ENCODE measurements at regions not wholly inside any gene's neighbourhood (a gene's known extent, or its start where the extent isn't known, plus 50 kb on each side); places are given as distances from the start of the nearest gene placed in this dataset.

GRCh38 chr5:6195711-6196358 lies 182.5 kb downstream of the MED10 start:
- DNase-seq (ENCODE audit: low read depth in 2 of 2): no peak

- DNase-seq (ENCODE audit: low read depth in 2 of 2): no peak
Measured at GRCh38 chr5:6194906-6195612, 183.3 kb downstream of the MED10 start.

DNA sequence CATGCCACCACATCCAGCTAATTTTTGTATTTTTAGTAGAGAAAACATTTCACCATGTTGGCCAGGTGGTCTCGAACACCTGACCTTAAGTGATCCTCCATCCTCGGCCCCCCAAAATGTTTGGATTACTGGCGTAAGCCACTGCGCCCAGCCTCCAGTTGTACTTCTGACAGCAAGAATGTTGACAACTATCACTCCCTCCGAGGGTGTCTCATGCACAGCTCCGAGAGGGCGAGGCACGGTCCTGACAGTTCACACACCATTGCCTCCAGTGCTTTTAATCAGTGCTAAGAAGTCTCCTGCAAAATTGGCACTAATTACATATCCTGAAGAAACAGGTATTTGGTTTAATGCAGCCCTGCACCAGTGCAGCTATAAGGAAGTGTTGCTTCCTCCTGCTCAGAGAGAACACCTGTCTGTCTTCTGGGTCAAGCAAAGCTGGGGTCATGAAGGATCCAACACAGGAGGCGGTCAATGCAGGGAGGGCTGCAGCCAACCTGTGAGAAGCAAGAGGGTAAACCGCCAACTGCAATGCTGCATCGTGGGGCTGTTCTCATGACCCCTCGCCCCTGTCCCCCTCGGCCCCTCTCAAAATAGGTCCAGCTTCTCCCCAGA lies 184.0 kb downstream of the MED10 start:
- no peak for DNase-seq (ENCODE audit: low read depth in 2 of 2)

DNA sequence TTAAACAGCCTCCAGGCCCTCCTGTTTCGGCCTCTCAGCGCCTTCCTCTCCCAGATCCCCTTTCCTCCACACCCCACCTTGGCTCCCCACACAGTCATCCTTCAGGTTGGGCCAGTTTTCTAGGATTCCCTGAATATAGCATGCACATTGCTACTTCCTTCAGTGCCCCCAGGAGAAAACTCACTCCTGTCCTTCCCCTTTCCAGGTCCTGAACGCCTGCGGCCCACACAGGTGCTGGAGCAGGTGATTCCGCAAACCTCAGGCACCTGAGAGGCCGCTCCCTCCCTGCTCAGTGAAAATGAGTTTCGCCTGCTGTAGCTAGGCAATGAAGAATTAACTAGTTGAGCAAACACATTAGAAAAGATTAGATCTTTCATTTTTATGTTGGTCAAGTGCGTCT lies 185.0 kb downstream of the MED10 start:
- DNase-seq (ENCODE audit: low read depth in 2 of 2): no peak

GRCh38 chr5:6190838-6191237 lies 187.5 kb downstream of the MED10 start:
- no peak for DNase-seq (ENCODE audit: low read depth in 2 of 2)

- no peak for DNase-seq (ENCODE audit: low read depth in 2 of 2)
Measured at GRCh38 chr5:6188976-6189375, 189.4 kb downstream of the MED10 start.

DNA sequence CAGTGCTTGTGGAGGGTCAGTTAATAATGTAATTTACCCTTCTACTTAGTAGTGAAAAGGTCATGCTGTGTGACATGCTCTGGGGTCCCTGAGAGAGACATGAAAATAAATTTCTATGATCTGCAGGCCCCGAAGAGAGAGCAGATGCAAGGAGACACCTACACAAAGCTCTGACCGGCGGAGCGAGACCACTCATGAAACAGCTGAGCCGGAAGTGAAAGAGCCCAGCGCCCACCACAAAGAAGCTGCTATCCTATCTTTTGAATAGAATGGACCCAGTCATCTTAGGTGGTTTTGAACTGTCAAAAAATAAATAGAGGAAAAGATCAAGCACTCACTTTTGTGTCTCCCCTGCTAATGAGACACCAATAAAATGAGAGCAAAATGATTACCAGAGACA lies 190.0 kb downstream of the MED10 start:
- no peak for DNase-seq (ENCODE audit: low read depth in 2 of 2)

DNA sequence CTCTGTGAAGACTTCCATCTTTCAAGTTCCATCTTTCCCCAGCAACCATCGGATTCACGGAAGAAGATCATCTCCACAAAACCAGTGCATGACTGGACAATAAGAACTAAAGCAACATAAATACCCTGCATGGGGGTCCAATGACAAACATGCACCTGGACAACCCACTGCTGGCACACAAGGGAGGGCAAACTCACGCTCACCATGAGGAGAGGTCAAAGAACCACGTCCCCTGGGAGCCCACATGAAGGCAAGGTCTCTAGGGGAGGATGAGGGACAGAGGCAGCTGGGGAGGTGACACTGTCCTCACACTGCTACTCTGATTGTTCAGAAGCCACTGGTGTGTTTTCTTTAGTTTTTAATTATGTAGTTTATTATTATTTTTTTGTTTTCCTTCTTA lies 190.8 kb downstream of the MED10 start:
- DNase-seq (ENCODE audit: low read depth in 2 of 2): no peak

DNA sequence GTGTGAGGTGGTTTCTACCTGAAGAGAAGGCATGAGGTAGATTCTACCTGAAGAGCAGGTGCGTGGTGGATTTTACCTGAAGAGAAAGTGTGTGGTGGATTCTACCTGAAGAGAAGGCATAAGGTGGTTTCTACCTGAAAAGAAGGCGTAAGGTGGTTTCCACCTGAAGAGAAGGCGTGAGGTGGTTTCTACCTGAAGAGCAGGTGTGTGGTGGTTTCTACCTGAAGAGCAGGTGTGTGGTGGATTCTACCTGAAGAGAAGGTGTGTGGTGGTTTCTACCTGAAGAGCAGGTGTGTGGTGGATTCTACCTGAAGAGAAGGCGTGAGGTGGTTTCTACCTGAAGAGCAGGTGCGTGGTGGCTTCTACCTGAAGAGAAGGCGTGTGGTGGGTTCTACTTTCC lies 192.8 kb downstream of the MED10 start:
- no peak for DNase-seq (ENCODE audit: low read depth in 2 of 2)

- no peak for DNase-seq (ENCODE audit: low read depth in 2 of 2)
Measured at GRCh38 chr5:6184481-6184880, 193.9 kb downstream of the MED10 start.

DNA sequence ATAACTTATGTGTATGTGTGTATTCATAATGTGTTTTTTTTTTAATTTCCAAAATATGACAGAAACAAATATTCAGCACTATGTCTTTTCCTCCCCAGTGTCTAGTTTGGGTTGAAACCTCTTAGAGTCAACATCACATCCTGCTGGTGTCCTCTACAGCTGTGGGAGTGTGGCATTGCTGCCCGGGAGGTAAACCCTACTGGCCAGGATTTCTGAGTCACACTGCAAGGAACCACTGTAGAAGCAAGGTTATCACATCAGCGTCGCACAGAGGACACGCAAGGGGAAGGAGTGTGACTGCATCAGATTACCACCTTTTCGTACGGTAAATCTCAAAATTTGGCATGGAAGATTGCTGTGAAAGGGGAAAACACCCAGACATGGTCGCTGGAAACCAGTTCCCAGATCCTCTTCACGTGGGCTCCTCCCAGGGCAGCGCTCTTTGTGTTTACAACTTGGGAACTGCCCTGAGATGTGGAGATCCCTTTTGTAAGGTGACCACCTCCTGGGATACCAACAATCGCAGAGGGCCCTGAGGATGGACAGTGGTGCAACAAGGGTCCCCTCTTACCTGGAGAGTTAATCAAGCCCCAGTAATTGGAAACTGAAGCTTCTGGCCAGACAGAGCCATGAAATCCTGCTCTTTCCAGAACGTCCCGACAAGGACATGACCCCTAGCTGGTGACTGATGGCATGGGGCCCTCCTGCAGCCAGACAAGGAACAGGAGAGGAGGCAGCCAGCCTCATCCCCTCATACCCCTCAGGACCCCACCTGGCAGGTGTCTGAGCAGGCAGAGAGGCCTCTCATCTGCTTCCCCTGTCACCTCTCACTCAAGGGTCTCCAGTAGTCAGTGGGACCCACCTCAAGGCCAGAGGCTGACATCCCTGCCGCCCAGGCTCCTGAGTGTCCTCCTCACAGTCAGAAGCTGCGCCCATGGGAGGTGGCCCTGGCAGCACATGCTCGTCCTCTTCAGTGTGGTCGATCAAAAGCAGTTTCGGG lies 194.7 kb downstream of the MED10 start:
- no peak for DNase-seq (ENCODE audit: low read depth in 2 of 2)

DNA sequence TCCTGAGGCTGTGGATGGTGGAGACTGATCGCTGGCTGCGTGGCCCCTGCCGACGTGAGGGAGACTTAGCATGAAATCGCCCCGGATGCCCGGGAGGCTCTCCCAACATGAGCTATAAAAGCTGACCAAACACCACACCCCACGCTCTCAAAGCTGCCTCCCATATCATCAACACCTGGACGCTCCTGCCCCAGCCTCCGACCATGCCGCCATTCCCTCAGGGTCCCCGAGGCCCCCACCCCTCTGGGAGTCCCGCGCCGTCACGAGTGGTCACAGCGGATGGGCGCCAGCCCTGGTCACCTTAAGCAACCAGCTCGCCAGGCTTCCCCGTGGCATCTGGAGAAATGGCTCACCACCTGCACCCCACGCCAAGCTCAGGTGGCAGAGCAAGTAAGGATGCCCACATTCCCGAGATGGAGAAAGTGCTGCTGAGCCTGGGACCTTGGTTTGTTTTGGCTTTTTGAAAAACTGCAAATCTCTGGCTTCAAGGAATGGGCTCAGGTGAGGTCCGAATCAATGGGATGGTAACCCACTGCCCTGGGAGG lies 196.0 kb downstream of the MED10 start:
- no peak for DNase-seq (ENCODE audit: low read depth in 2 of 2)

GRCh38 chr5:6181871-6182270 lies 196.5 kb downstream of the MED10 start:
- no peak for DNase-seq (ENCODE audit: low read depth in 2 of 2)

DNA sequence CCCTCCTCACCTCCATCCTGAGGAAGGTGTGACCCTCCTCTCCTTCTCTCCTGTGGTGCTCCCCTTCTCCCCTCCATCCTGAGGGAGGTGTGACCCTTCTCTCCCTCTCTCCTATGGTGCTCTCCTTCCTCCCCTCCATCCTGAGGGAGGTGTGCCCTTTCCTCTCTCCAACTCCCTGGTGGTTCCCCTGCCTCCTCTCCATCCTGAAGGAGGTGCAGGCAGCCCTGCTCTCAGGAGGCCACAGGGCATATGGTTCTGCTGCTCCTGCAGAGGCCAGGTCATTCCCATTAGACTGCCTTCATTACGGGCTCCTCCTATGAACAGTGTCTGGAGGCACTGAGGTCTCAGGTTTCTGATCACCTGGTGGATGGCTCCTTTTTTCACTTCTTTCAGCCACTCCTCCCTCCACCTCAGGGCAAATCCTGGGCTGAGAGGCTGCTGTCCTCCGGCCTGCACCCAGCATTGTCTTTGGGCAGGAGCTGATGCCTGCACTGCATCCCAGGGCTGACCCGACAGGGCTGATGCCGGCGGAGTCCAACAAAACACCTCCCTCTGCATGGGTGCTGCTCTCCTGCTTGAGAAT lies 197.1 kb downstream of the MED10 start:
- DNase-seq (ENCODE audit: low read depth in 2 of 2): no peak

DNA sequence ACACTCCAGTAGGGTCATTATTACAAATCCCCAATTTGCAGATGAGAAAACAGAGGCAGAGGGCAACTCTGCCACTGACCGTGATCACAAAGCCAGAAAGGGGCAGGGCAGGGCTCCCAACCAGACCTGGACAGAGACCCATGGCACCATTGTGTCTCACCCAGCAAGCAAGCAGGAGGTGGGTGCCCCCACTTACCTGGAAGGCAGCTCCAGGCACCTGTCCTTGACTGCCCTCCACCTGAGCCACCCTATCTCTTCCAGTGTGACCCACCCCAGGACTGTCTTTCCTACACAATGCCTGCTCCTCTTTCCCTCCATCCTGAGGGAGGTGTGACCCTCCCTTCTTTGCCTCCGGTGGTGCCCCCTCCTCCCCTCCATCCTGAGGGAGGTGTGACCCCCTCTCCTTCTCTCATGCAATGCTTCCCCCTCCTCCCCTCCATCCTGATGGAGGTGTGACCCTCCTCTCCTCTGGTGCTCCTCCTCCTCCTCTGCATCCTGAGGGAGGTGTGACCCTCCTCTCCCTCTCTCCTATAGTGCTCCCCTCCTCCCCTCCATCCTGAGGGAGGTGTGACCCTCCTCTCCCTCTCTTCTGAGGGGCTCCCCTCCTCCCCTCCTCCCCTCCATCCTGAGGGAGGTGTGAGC lies 198.0 kb downstream of the MED10 start:
- no peak for DNase-seq (ENCODE audit: low read depth in 2 of 2)

DNA sequence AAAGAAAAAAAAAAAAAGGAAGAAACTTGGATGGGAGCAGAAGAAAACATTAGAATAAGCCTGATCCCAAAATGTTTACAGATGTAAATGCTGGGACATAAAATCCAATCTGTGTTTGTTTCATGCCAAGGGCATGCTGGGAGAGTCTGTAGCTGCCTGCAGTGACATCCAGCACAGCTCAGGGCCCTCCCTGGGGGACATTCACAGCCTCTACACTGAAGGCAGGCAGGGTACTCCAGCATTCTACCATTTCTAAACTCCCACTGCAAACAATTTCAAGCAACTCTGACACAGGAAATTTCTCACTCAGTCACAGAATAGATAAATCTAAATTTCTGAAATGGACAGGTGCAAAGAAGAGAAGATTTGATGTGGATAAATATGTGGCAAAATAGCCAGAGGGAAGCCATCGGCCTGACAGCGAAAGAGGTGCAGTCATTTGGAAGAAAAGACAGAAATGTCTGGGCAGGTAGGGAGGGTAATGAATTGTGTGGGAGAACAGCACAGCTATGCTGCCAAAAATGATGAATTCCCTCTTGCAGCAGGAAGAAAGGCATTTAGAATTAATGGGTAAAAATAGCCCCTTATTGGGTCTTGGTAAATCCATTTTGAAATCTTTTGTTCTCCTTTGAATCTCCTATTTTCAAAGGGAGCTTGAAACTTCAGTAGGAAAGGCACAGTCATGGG lies 199.4 kb downstream of the MED10 start:
- DNase-seq (ENCODE audit: low read depth in 2 of 2): no peak

- no peak for DNase-seq (ENCODE audit: low read depth in 2 of 2)
Measured at GRCh38 chr5:6177926-6178325, 200.4 kb downstream of the MED10 start.

- DNase-seq (ENCODE audit: low read depth in 2 of 2): no peak
Measured at GRCh38 chr5:6176102-6176693, 202.1 kb downstream of the MED10 start.

DNA sequence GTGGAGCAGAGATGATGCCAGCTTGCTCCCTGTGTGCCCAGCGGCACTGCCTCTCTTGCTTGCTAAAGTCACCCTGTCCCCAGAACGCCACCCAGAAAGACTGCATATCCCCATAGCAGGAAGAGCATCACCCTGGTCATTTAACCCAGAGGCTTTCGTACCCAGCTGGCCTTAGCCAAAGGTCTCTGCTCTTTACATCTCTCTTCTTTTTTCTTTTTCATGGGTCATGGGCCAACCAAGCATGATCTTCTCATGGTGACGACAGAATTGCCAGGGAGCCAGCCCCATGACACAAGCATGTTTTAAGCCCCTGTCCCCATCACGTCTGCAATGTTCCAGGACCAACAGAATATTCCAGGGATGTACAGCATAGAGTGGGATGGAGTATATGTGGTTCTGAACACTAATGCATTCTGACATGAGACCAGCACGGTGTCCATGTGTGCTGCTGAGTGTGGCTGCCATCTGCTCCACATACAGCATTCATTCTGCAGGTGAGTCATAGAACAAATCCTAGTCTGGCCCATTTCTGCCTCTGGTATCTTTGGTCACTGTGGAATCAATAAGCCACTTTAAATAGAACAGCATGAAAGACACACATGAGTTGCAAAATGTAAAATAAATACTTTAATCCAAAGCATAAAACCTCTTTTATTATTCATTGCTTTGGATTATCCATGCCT lies 203.0 kb downstream of the MED10 start:
- DNase-seq (ENCODE audit: low read depth in 2 of 2): no peak

All from stimulated activated CD8-positive, alpha-beta memory T cell treated with anti-CD3 and anti-CD28 coated beads, Interleukin-2, amount 100 ng/mL, for 48 hours (primary cell).